ENCODE measurements at regions not wholly inside any gene's neighbourhood (a gene's known extent, or its start where the extent isn't known, plus 50 kb on each side); places are given as distances from the start of the nearest gene placed in this dataset.

DNA sequence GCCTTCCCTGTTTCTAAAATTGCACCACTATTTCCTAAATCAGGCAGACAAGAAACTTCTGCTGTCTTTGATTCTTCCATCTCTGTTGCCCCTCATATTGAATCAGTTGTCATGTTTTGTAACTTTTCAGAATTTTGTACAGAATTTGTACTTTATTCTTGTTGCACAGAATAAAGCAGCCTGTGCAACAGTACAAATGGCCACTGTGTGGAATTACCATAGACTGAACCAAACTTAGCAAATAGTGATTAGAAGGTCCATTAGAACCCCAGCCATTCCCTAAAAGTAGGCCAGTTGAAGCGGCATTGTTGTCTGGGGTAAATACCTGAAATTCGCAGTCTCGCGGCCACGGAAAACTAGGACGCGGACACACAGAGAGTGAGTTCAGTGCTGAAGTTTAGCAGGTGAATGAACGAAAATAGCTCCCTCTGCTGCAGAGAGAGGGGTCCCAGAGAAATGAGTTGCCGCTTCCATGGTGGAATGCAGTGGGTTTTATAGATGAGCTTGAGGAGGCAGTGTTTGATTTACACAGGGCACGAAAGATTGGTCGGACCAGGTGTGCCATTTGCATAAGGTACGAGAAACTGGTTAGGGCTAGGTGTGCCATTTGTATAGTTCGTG lies 71.8 kb downstream of the C4orf33 start:
- intact Hi-C loops (cut with DNase I): no loop called here
- no peak for DNase-seq (ENCODE audit: low spot score)

DNA sequence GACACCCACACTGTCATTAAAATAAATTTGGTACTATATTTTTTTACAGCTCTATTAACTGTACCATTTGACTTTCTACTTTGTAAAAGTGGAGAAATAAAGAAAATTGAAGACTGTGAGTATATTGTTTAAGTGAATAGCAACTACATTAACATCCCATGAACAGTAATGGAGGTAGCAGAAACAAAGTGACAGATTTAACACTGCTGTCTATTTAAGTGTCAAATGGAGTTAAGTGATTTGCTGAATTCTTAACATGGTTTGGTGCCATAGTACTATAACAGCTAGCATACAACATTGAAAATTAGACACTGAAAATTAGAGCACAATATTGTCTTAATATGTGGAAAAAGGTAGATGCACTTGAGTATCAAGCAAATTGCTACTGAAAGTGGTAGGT lies 76.2 kb downstream of the C4orf33 start:
- intact Hi-C loops (cut with DNase I): no loop called here
- no peak for DNase-seq (ENCODE audit: low spot score)

DNA sequence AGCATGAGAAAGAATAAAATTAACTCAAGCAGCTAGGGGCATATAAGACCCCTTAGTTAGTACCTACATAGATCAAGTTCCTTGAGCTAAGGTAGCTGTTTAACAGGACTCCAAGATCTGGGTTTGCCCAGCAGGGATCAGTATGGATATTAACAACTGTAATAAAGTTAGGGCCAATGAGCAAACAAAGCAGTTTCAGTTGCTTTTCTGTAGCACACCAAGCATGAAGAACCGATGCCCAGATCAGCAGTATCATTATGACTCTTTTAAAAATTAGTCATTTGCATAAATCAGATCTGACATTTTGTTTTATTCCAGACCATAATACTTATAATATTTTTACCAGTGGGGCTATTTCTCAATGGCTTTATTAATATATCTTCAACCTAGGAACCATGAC lies 80.9 kb downstream of the C4orf33 start:
- DNase-seq (ENCODE audit: low spot score): no peak
- intact Hi-C loops (cut with DNase I): no loop called here

DNA sequence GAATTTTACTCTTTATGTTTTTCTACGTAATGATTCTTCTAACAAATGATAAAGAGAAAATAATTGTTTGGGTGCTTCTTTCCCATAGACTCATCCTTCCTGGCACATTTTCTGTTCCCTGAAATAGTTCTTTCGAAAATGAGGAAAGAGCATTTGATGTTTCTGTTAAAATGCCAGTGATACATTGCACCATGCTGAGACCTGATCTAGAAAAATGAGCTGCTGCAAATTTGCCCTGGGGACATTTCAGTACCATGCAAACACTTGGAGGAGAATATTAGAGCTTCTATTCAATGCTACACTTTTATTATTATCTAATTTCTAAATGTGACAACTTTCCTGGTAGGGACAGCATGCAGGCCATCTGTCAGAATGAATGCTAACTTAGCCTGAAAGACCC lies 83.3 kb downstream of the C4orf33 start:
- intact Hi-C loops (cut with DNase I): no loop called here
- DNase-seq (ENCODE audit: low spot score): no peak

DNA sequence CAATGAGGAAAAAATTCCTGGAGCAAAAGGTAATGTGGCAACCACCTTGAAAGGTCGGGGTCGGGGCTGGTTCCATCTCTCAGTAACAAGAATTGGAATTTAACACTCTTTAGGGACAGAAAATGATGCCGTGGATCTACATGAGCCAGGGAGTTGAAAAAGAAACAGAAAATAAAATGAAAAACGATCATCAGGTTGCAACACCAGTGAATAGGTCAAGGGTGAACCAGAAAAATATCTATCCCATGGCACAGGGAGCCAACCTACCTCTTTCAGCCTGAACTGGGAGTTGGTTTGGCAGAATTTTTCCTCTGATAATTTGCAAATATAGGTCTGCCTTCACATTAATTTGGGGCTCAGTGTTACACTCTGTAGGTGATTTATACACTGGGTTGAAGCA lies 93.7 kb downstream of the C4orf33 start:
- intact Hi-C loops (cut with DNase I): no loop called here
- no peak for DNase-seq (ENCODE audit: low spot score)

DNA sequence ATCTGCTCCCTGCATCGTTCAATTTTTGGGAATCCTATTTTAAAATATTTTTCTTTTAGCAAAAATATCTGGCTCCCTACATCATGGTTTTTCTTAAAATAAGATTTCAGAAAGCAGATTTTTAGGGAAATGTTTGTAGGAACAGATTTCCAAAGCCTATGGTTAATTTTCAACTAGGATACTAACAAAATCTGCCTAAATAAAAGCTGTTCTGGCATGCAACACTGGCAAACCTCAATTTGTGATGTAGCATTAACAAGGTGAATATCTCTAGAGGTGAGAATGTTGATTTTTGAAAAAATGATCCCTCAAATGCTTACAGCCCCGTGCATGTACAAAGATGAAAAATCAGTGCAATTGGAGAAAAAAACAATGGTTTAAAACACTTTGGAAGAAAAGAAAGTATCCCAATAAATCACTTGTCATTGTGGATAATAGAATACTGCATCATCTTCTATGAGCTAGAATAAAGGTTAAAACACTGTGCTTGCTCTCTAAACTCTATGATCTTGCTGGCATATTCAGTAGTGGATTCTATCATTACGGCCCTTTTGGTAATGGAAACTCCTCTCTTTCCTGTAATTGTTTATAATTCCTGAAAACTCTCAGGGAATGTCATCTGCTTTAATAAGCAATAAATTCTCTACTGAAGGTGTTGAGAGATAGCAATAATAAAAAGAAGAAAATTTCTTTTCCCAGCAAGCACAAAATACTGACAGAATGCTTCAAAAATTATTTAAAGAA lies 97.6 kb downstream of the C4orf33 start:
- intact Hi-C loops (cut with DNase I): loop anchor here in 1 of 2 donors (2.0 kb wide), 1 partner anchor 45 kb away; no protein-coding TSS in a partner anchor
- DNase-seq (ENCODE audit: low spot score): no peak

DNA sequence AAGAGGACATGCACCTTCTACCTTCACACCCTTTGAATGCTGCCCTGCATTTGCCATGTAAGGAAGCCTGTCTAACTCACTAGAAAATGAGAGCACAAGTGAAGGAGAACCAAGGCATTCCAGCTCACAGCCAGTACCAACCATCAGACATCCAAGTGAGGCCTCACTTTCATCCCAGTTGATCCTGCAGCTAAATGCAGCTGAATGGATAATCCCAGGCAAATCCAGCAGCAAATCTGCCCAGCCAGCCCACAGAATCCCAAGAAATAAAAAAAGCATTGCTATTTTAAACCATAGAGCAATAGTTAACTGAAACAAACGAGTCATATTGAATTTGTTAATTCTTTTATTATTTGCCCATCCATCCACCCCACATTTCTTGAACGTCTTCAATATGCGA lies 112.5 kb downstream of the C4orf33 start:
- intact Hi-C loops (cut with DNase I): no loop called here
- DNase-seq (ENCODE audit: low spot score): no peak

DNA sequence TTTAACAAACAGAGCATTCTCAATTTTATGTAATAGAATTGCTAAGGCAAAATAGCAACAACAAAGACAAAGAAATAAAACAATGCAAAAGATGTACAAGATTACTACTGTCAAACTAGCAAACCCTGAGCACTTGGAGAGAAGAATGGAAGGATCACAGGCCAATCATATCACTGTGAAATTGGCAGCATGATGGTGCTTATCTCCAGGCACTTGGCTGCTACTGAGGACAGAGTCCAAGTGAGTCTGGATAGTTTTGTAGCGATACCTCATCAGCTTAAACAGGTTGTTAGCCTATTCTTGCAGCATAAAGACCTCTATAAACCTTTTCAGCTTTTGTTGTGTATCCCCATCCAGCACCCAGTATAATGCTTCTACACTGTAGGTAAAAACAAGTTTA lies 117.7 kb downstream of the C4orf33 start:
- intact Hi-C loops (cut with DNase I): no loop called here
- DNase-seq (ENCODE audit: low spot score): no peak

DNA sequence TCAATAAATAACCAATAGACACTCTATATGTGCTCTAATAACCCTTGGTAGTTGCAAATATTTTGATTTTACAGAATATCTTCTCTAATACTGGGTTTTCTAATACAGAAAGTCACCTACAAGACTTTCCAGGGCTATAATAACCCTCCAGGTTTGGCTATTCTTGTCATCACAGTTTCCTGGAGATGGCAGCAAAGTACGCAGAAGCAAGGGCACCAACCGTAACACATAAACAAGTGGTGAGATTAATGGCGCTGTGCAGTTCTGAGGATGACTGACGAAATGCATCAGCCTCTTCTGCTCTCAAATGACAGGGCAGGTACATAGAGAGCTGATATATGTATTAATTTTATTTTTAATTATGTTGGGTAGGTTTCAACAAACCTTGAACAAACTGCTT lies 122.4 kb downstream of the C4orf33 start:
- intact Hi-C loops (cut with DNase I): no loop called here
- DNase-seq (ENCODE audit: low spot score): no peak

DNA sequence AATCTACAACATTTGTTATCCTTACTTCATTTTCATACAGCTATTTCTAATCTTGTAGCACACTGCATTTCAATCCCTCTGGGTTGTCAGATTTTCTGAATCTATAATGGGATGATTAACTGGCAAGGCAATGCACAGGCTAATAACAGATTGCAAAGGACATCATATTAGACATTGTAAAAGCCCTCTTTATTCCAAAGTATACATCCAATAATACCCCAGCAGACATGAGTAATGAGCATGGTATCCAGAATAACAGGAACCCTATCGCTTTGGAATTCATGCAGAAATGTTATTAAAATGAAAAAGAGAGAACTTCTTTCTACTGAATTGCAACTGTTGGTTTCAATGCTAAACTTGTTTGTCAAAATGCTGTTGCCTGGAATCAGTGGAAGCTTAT lies 122.9 kb downstream of the C4orf33 start:
- intact Hi-C loops (cut with DNase I): no loop called here
- no peak for DNase-seq (ENCODE audit: low spot score)

DNA sequence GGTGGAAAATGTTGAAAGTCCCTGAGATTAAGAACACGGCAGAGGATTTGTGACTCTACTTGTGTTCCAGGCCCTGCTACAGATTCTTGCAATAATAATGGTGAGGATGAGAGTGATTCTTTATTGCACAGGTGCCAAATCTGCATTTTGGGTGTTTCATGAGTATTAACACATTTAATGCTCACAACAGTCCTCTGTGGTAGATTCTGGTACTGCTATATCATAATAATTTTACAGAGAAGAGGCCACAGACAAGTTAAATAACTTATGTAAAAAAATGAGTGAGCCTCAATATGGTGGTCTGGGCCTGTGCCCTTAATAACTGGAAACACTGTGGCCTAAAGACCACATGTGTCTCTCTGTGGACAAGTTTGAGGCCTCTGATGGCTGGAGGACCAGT lies 124.3 kb downstream of the C4orf33 start:
- DNase-seq (ENCODE audit: low spot score): no peak
- intact Hi-C loops (cut with DNase I): no loop called here

DNA sequence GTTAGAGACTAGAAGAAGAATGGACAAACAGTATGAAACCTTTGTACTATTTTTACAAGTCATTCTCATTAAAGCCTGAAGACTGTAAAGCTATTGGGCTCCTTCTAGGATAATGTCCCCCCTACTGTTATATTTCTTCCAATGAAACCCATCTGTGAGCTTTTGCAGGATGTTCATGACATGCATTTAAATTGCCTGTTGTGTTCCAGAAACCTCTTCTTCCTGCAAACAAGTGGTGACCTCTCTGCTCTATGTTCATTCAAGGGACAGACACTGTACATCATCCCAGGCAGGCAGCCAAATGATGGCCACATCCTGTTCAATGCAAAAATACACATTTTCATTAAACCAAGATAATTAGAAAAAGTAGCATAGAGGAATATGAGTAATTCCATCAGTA lies 128.0 kb downstream of the C4orf33 start:
- intact Hi-C loops (cut with DNase I): no loop called here
- DNase-seq (ENCODE audit: low spot score): no peak

DNA sequence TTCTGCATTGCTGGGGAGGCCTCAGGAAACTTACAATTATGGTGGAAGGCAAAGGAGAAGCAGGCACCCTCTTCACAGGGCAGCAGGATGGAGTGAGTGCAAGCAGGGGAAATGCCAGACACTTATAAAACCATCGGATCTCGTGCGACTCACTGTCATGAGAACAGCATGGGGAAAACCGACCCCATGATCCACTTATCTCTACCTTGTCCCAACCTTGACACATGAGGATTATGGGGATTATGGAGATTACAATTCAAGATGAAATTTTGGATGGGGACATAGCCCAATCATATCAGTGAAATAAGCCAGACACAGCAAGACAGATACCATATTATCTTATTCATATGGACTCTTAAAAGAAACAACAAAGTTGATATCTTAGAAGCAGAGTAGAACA lies 134.9 kb downstream of the C4orf33 start:
- no peak for DNase-seq (ENCODE audit: low spot score)

DNA sequence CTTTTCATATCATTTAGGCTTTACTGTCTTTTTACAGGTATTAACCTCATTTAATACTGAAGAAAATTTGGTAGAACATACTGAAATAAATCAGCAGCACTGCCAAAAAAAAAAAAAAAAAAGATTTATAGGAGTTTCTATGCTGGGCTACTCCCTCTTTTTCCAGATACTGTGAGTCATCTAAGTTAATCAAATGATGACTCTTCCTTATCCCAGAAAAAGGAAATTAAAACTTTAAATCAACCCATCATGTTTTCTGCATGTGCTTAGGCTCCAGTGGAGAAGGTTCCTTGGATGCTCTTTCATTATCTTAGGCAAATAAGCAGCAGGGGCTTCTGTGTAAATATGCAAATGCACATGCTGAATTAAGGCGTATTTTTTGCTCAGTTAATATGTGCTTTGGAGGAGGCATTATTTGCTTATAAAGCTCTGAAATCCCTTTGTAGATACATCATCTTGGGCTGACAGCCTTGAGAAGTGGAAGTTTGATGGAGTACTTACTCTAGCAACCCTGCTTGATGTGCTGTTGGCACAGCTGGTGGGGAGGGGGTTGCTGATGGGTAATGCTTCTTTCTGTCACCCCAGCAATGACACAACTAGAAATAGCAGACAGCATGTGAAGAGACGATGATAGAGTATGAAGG lies 136.1 kb downstream of the C4orf33 start:
- no peak for DNase-seq (ENCODE audit: low spot score)
- intact Hi-C loops (cut with DNase I): no loop called here

More for the DNA sequence above, 134.9 kb downstream of the C4orf33 start:
- intact Hi-C loops (cut with DNase I): no loop called here

DNA sequence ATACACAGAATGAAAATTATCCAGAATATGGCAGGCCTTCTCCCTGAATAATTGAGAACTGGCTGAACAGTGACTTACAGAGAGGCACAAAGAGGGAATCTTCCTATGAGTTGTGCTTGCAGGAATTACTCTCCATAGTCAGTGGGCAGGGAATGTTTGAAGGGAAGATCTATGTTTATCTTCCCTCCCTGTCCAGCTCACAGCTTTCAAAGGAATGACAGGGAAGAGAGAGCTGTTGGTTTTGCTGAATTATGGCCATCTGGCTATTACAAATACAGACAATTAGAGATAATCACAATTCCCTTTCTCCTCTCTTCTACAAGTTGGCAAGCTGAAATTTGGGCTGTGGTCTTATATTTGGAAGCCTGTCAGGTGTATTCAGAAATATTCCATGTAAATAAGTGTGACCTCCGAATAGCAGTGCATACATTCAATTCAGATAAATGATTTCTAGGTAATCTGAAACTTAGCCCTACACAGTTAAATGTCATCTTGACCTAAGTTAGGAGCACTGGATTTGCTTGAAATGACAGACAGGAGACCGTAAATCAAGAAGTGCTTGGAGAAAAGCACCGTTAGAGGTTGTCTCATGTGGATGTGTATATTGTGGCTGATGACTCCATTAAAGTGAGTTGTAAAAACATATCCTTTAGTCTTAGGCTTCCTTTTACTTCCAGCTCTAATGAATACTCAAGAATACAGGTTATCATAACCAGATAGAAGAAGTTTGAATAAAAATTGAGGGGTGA lies 136.8 kb downstream of the C4orf33 start:
- no peak for DNase-seq (ENCODE audit: low spot score)
- intact Hi-C loops (cut with DNase I): no loop called here

DNA sequence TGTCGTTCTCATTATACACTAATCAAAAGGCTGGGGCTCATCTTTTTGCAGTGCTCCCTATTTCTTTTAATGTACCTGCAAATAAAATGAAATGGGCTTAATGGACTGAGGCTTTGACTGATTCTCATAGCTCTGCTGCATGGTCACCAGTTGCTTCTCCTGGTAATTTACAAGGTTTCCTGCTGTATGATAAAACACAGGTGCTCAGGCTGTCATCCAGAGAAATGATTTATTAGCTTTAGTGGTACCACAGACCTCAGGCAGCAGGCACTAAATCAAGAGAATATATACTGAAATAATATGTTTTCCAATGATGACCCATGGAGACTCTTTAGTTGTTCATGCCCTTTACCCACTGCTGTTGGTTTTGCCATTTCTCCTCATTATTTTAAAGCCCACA lies 137.7 kb downstream of the C4orf33 start:
- intact Hi-C loops (cut with DNase I): no loop called here
- no peak for DNase-seq (ENCODE audit: low spot score)

DNA sequence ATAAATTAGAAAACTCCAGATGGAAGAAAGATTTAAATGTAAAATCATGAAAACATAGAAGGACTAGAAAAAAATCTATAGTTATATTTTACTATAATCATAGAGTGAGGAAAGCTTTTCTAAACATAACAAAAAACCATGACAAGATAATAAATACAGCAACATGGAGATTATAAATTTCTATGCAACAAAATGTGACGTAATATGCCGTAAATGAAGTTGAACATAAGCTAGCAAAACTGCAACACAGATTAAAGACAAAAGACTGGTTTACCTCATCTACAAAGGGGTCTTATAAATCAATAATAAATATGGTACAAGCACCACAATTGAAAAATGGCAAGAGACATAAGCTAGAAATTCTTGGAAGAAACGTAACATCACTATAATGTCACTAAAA lies 140.4 kb downstream of the C4orf33 start:
- no peak for DNase-seq (ENCODE audit: low spot score)
- intact Hi-C loops (cut with DNase I): no loop called here

DNA sequence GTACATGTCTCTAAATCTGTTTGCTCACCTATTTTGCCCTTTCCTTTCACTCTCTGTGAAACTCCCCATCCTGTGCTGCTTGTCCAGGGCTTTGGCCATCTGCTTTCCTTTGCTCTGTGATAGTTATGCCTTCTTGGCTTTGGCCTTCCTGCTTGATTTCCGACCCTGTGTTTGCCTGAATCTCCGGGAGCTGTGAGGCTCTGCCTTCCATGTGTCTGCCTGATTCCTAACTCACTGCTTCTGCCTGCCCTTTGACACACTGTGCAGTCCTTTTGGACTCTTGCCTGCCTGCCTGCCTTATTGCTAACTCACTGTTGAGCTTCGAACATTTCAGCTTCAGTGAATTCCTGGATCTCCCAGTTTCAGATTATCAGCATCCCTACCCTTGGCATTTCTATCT lies 143.1 kb downstream of the C4orf33 start:
- intact Hi-C loops (cut with DNase I): loop anchor here in 1 of 2 donors (2.0 kb wide), 1 partner anchor 46 kb away; no protein-coding TSS in a partner anchor
- no peak for DNase-seq (ENCODE audit: low spot score)

DNA sequence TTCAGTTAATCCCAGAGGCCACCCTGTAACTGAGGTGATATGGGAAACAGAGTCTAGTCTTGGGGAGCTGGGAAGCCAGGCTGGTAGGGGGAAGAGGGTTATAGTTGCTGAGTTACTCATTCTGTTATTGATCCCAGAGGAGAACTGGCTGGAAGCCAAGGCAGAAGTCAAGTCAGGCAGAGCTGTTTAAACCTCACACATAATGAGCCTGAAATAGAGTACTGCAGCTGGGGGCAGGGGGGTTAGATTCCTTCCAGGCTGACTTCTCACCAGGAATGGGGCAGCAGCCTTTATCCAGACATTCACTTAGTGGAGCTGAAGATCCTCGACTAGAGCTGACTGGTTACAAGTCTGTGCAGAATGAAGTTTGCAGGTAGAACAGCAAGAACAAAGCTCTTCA lies 144.9 kb downstream of the C4orf33 start:
- no peak for DNase-seq (ENCODE audit: low spot score)

DNA sequence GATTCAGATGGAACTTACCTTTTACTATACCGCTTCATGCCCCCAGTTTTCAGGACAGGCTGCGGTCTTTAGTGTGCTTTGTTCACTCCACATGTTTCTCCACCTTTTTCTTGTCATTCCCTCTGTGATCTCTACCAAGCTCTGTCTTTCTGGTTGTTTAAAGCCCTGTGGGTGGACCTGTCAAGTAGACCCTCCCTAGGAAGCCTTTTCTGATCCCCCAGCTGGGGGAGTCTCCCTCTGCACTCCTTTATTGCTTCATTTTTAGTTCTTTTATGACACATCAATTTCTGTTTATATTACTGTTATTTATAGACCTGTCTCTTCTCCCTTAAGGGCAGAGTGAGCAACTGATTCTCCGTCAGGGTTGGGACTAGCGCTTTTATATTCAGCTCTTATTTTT lies 150.2 kb downstream of the C4orf33 start:
- no peak for DNase-seq (ENCODE audit: low spot score)
- intact Hi-C loops (cut with DNase I): no loop called here

More for the DNA sequence above, 144.9 kb downstream of the C4orf33 start:
- intact Hi-C loops (cut with DNase I): no loop called here
